ENCODE measurements at regions not wholly inside any gene's neighbourhood (a gene's known extent, or its start where the extent isn't known, plus 50 kb on each side); places are given as distances from the start of the nearest gene placed in this dataset.

- TF ChIP-seq POLR2A (IDR thresholded peaks at IDR 0.05; ENCODE audit: borderline replicate concordance, extremely low read depth, insufficient read depth, insufficient read length) (no peak), REST (IDR thresholded peaks at IDR 0.05; ENCODE audit: low read depth) (no peak), CTCF (IDR thresholded peaks at IDR 0.05 in 2 of 3, conservative IDR thresholded peaks at IDR 0.05 in 1 of 3; ENCODE audit: borderline replicate concordance in 1 of 3, insufficient read depth in 1 of 3, low read depth in 2 of 3, low read length in 2 of 3) (peak in 1 of 3 experiments; percentile 24; a peak in 1 of 6 replicates), SIN3A (IDR thresholded peaks at IDR 0.05; ENCODE audit: low read depth) (no peak), POLR2AphosphoS5 (IDR thresholded peaks at IDR 0.05; ENCODE audit: low read depth, low read length) (no peak), RAD21 (IDR thresholded peaks at IDR 0.05; ENCODE audit: low read depth) (no peak), SP1 (IDR thresholded peaks at IDR 0.05; ENCODE audit: low read depth) (no peak), EGR1 (IDR thresholded peaks at IDR 0.05; ENCODE audit: low read depth) (no peak), ZBTB33 (IDR thresholded peaks at IDR 0.05; ENCODE audit: extremely low read depth, insufficient replicate concordance, low read length) (no peak), FOSL1 (IDR thresholded peaks at IDR 0.05; ENCODE audit: low read depth) (no peak)
These were observed 89.4 kb upstream of the RGMA start for GRCh38 chr15:93178371-93178770.
